ENCODE measurements at regions not wholly inside any gene's neighbourhood (a gene's known extent, or its start where the extent isn't known, plus 50 kb on each side); places are given as distances from the start of the nearest gene placed in this dataset.

DNA sequence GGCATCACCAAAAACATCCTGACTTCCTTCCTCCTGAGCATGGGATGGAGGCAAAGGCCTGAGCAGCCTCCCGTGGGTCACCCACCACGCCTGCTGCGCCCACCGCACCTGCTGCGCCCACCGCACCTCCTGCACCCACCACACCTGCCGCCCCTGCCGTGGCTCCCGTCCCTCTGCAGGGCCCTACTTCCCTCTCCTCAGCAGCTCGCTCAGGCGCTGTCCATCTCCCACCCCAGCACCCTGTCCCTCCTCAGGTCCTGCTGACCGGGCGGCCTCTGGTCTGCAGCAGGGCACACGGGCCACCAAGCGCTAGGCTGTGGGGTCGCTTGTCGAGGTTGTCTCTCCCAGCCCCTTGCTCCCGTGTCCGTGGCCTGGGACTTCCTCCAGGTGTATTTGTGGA lies 72.7 kb upstream of the SLCO4A1 start:
- TF ChIP-seq FOS (IDR thresholded peaks at IDR 0.05; ENCODE audit: low read depth, low read length) (no peak), CEBPB (IDR thresholded peaks at IDR 0.05; ENCODE audit: low read depth, low read length) (no peak), MXI1 (IDR thresholded peaks at IDR 0.05; ENCODE audit: borderline replicate concordance, low read depth, low read length) (no peak), MAZ (IDR thresholded peaks at IDR 0.05; ENCODE audit: borderline replicate concordance, low read depth, low read length) (no peak), NFE2L2 (IDR thresholded peaks at IDR 0.05; ENCODE audit: low read depth, low read length) (no peak), POLR2A (IDR thresholded peaks at IDR 0.05; ENCODE audit: low read depth, low read length) (no peak), RCOR1 (IDR thresholded peaks at IDR 0.05; ENCODE audit: insufficient replicate concordance, low read length) (no peak), BHLHE40 (IDR thresholded peaks at IDR 0.05; ENCODE audit: low read depth, low read length) (no peak), RAD21 (IDR thresholded peaks at IDR 0.05; ENCODE audit: low read length) (no peak), CHD1 (IDR thresholded peaks at IDR 0.05; ENCODE audit: low read depth, low read length) (no peak), MAFK (IDR thresholded peaks at IDR 0.05; ENCODE audit: low read depth, low read length) (no peak), RFX5 (IDR thresholded peaks at IDR 0.05; ENCODE audit: low read depth, low read length) (no peak)
- TF ChIP-seq, protein P1, sequence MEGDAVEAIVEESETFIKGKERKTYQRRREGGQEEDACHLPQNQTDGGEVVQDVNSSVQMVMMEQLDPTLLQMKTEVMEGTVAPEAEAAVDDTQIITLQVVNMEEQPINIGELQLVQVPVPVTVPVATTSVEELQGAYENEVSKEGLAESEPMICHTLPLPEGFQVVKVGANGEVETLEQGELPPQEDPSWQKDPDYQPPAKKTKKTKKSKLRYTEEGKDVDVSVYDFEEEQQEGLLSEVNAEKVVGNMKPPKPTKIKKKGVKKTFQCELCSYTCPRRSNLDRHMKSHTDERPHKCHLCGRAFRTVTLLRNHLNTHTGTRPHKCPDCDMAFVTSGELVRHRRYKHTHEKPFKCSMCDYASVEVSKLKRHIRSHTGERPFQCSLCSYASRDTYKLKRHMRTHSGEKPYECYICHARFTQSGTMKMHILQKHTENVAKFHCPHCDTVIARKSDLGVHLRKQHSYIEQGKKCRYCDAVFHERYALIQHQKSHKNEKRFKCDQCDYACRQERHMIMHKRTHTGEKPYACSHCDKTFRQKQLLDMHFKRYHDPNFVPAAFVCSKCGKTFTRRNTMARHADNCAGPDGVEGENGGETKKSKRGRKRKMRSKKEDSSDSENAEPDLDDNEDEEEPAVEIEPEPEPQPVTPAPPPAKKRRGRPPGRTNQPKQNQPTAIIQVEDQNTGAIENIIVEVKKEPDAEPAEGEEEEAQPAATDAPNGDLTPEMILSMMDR (conservative IDR thresholded peaks at IDR 0.05; ENCODE audit: low read depth, low read length): no peak
- TF ChIP-seq, protein P2, sequence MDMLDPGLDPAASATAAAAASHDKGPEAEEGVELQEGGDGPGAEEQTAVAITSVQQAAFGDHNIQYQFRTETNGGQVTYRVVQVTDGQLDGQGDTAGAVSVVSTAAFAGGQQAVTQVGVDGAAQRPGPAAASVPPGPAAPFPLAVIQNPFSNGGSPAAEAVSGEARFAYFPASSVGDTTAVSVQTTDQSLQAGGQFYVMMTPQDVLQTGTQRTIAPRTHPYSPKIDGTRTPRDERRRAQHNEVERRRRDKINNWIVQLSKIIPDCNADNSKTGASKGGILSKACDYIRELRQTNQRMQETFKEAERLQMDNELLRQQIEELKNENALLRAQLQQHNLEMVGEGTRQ (IDR thresholded peaks at IDR 0.05; ENCODE audit: low read depth, low read length): no peak

More for the DNA sequence above, 72.7 kb upstream of the SLCO4A1 start:
- no peak overlapping the region for H2BK20ac ChIP-seq (ENCODE audit: low read depth, low read length)
- intact Hi-C loops (cut with micrococcal nuclease): no loop called here
- in situ Hi-C loops (cut with MboI; ENCODE audit: low sequenced_read_pairs): no loop called here
- H2BK15ac ChIP-seq (ENCODE audit: low read depth, low read length): no peak overlapping the region
- no peaks in the 10 kb centered on the region for H3K4me1 ChIP-seq (ENCODE audit: control insufficient read depth, insufficient read depth, low read length)
- no TSS peak for BruUV-seq (replicated peaks)
- H2AK5ac ChIP-seq (ENCODE audit: low read depth, low read length): no peak overlapping the region
- no peak overlapping the region for H3K23ac ChIP-seq (ENCODE audit: low read depth, low read length)
- 0 out of 2 replicates have a peak, but pooled peaks cover 6% of the 10 kb centered on the region for H4K20me1 ChIP-seq (ENCODE audit: insufficient read depth, low read length)
- ChIA-PET POLR2A (ENCODE audit: unreplicated experiment) (no interaction called here), CTCF (no interaction called here)
- no peak overlapping the region for H3K4me3 ChIP-seq (ENCODE audit: insufficient read depth, low read depth, low read length)
- H3K18ac ChIP-seq (ENCODE audit: low read depth, low read length): no peak overlapping the region
- H4K8ac ChIP-seq (ENCODE audit: low read depth in 2 of 2, low read length in 2 of 2): no peak overlapping the region
- H3K9me1 ChIP-seq (ENCODE audit: insufficient read depth, low read length): no peaks in the 10 kb centered on the region
- H3K9me3 ChIP-seq (ENCODE audit: control insufficient read depth, insufficient read depth, low read length): no peaks in the 10 kb centered on the region
- no peak for DNase-seq
- no peak overlapping the region for H4K91ac ChIP-seq (ENCODE audit: insufficient read depth, low read depth, low read length)
- no peak overlapping the region for H2AK9ac ChIP-seq (replicated peaks; ENCODE audit: low read depth, low read length, poor library complexity)
- H3K27me3 ChIP-seq (ENCODE audit: control insufficient read depth, insufficient read depth, low read length): peaks cover 33% of the 10 kb centered on the region
- dilution Hi-C loops (cut with HindIII; ENCODE audit: low sequenced_read_pairs, unreplicated experiment): no loop called here
- H2BK120ac ChIP-seq (ENCODE audit: low read depth, low read length): no peak overlapping the region
- no peak overlapping the region for H3K14ac ChIP-seq (replicated peaks; ENCODE audit: low read depth, low read length)
- H3K4ac ChIP-seq (ENCODE audit: low read depth, low read length): no peak overlapping the region
- no peak overlapping the region for H2BK5ac ChIP-seq (ENCODE audit: low read depth, low read length, poor library complexity, severe bottlenecking)
- no peak overlapping the region for H3K56ac ChIP-seq (ENCODE audit: extremely low read depth, insufficient read depth, low read length)
- WGBS, 2 experiments (ENCODE audit: extremely low coverage in 2 of 2, insufficient read length in 1 of 2): 79% methylated on average over 8 of the region's 19 CpGs; no CpG with 5 or more reads in 1 of the 2 experiments
- no peak overlapping the region for H3K4me2 ChIP-seq (ENCODE audit: low read depth, low read length)
- no peak for ATAC-seq (ENCODE audit: low read depth)
- H3K27ac ChIP-seq (ENCODE audit: insufficient read depth, low read length): no peak overlapping the region
- H2AFZ ChIP-seq (replicated peaks; ENCODE audit: low read length, poor library complexity): no peak overlapping the region
- H3K79me1 ChIP-seq (ENCODE audit: low read depth in 1 of 2, low read length in 2 of 2): no peaks in the 10 kb centered on the region
- no peak overlapping the region for H4K5ac ChIP-seq (ENCODE audit: low read depth, low read length)
- H3K36me3 ChIP-seq (ENCODE audit: control insufficient read depth, insufficient read depth, low read length): no peaks in the 10 kb centered on the region
- no peak overlapping the region for H3K9ac ChIP-seq (ENCODE audit: low read depth, low read length)

Measured in IMR-90 (cell line).